HL-60 (cell line): ENCODE measurements at regions not wholly inside any gene's neighbourhood (a gene's known extent, or its start where the extent isn't known, plus 50 kb on each side); places are given as distances from the start of the nearest gene placed in this dataset.

Source experiments
- DNase-seq, 2 experiments: peaks; one replicate each; pipeline ENCODE4 v3.0.0-alpha.2; 2010 to 2020; ENCODE audit warnings: low read depth in 1 of 2, low spot score in 1 of 2
- H3K27ac ChIP-seq: fragments of 250-450 bp; sonication (Bioruptor Pico); replicated peaks from 2 replicates; pipeline ENCODE4 v1.5.1; 2020; ENCODE audit warnings: mild to moderate bottlenecking, moderate library complexity
- H3K27me3 ChIP-seq: fragments of 250-450 bp; sonication (Bioruptor Pico); 2 replicates; pipeline ENCODE4 v1.5.1; 2021; ENCODE audit warnings: mild to moderate bottlenecking, moderate library complexity; ENCODE audit not compliant: insufficient read depth, poor library complexity, severe bottlenecking
- H3K4me3 ChIP-seq: replicated peaks from 2 replicates; pipeline ENCODE4 v1.5.1; 2011; ENCODE audit warnings: mild to moderate bottlenecking, control low read depth, low read length; ENCODE audit not compliant: insufficient read depth
- GABPA ChIP-seq: IDR thresholded peaks from 2 replicates; pipeline ENCODE4 v1.6.1; 2012; ENCODE audit warnings: low read depth
- POLR2AphosphoS5 ChIP-seq: IDR thresholded peaks from 2 replicates; pipeline ENCODE4 v1.6.1; 2012; ENCODE audit warnings: low read depth
- SPI1 ChIP-seq: IDR thresholded peaks from 2 replicates; pipeline ENCODE4 v1.6.1; 2012; ENCODE audit warnings: low read depth, mild to moderate bottlenecking, borderline replicate concordance
- TF ChIP-seq, protein P1 (sequence below): IDR thresholded peaks from one replicate; pipeline ENCODE4 v1.5.1; 2011; ENCODE audit warnings: low read length, control low read depth, inconsistent platforms; ENCODE audit not compliant: insufficient read depth
- TF ChIP-seq, protein P2 (sequence below): IDR thresholded peaks from 2 replicates; pipeline ENCODE4 v1.6.1; 2012; ENCODE audit warnings: low read depth; ENCODE audit not compliant: insufficient replicate concordance

DNA sequence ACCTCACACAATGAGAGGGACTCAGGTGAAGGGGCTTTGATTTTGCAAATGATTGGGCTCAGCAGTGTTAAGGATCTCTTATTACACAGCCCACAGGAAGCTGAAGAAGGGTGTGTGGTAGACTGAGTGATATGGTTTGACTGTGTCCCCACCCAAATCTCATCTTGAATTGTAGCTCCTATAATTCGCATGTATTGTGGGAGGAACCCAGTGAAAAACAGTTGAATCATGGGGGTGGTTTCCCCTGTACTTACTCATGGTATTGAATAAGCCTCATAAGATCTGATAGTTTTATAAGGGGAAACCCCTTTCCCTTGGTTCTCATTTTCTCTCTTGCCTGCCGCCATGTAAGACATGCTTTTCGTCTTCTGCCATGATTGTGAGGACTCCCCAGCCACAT lies 132.5 kb upstream of the FBXL7 start:
- H3K27ac ChIP-seq = no peak overlapping the region
- no peak for TF ChIP-seq GABPA
- TF ChIP-seq, protein P1, sequence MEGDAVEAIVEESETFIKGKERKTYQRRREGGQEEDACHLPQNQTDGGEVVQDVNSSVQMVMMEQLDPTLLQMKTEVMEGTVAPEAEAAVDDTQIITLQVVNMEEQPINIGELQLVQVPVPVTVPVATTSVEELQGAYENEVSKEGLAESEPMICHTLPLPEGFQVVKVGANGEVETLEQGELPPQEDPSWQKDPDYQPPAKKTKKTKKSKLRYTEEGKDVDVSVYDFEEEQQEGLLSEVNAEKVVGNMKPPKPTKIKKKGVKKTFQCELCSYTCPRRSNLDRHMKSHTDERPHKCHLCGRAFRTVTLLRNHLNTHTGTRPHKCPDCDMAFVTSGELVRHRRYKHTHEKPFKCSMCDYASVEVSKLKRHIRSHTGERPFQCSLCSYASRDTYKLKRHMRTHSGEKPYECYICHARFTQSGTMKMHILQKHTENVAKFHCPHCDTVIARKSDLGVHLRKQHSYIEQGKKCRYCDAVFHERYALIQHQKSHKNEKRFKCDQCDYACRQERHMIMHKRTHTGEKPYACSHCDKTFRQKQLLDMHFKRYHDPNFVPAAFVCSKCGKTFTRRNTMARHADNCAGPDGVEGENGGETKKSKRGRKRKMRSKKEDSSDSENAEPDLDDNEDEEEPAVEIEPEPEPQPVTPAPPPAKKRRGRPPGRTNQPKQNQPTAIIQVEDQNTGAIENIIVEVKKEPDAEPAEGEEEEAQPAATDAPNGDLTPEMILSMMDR = no peak
- TF ChIP-seq SPI1 = no peak
- TF ChIP-seq, protein P2, sequence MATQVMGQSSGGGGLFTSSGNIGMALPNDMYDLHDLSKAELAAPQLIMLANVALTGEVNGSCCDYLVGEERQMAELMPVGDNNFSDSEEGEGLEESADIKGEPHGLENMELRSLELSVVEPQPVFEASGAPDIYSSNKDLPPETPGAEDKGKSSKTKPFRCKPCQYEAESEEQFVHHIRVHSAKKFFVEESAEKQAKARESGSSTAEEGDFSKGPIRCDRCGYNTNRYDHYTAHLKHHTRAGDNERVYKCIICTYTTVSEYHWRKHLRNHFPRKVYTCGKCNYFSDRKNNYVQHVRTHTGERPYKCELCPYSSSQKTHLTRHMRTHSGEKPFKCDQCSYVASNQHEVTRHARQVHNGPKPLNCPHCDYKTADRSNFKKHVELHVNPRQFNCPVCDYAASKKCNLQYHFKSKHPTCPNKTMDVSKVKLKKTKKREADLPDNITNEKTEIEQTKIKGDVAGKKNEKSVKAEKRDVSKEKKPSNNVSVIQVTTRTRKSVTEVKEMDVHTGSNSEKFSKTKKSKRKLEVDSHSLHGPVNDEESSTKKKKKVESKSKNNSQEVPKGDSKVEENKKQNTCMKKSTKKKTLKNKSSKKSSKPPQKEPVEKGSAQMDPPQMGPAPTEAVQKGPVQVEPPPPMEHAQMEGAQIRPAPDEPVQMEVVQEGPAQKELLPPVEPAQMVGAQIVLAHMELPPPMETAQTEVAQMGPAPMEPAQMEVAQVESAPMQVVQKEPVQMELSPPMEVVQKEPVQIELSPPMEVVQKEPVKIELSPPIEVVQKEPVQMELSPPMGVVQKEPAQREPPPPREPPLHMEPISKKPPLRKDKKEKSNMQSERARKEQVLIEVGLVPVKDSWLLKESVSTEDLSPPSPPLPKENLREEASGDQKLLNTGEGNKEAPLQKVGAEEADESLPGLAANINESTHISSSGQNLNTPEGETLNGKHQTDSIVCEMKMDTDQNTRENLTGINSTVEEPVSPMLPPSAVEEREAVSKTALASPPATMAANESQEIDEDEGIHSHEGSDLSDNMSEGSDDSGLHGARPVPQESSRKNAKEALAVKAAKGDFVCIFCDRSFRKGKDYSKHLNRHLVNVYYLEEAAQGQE = no peak
- no peak for TF ChIP-seq POLR2AphosphoS5
- no peak for DNase-seq
- H3K4me3 ChIP-seq = no peak overlapping the region
- no peaks in the 10 kb centered on the region for H3K27me3 ChIP-seq

DNA sequence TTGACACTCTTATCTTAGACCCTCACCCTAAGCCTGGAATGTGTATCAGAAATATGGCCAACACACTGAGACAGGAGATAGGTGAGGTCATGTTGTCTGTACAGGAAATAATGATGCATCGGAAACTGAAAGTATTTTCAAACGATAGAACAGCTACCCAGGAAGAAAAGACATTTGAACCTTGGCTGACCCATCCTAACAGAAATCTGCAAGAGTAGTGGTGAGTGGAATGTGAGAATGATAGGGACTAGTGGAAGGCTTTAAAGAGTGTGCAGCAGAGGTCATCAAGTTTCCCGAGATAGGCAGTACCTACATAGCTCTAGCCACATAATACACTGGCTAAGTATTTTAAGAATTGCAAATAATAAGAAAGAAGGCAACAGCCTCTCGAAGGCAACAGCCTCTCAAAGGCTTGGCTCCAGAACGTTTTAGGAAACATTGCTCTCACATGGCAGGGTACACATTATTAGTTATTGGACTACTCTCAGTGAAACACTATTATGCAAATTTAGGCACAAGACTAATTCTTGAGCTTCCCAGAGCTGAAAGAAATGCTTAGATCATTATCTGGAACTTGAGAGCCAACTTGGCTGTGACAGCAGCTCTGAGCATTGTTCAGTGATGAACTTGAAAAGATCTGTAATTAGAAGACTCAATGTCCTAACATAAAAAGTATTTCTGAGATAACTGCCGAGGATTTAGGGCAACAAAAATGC lies 133.1 kb upstream of the FBXL7 start:
- Histone ChIP-seq H3K4me3 (no peak overlapping the region), H3K27ac (no peak overlapping the region), H3K27me3 (no peaks in the 10 kb centered on the region)
- DNase-seq = no peak
- TF ChIP-seq, protein P1 = no peak
- TF ChIP-seq, protein P2 = no peak
- no peak for TF ChIP-seq GABPA
- no peak for TF ChIP-seq POLR2AphosphoS5
- no peak for TF ChIP-seq SPI1

DNA sequence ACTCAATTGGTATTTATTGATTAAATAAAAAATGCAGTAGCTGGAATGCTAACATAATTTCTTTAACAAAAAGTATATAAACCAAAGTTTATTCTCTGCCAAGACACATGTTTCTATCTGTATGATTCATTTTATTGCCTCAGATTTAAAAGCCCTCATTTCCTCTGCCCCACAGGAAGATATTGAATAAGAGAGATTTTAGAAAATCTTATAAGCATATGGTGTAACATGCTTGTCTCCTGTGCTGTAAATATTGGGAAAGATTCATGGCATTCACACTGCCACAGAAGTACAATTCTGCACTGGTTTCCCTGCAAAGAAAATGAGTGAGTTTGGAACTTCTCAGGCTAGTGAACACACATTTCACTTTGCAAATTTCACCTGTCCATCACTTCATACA lies 134.9 kb upstream of the FBXL7 start:
- TF ChIP-seq SPI1 (no peak), GABPA (no peak), POLR2AphosphoS5 (no peak)
- TF ChIP-seq, protein P2 = no peak
- TF ChIP-seq, protein P1 = no peak
- Histone ChIP-seq H3K27ac (no peak overlapping the region), H3K4me3 (no peak overlapping the region), H3K27me3 (no peaks in the 10 kb centered on the region)
- DNase-seq = no peak
